ENCODE measurements at regions not wholly inside any gene's neighbourhood (a gene's known extent, or its start where the extent isn't known, plus 50 kb on each side); places are given as distances from the start of the nearest gene placed in this dataset.

DNA sequence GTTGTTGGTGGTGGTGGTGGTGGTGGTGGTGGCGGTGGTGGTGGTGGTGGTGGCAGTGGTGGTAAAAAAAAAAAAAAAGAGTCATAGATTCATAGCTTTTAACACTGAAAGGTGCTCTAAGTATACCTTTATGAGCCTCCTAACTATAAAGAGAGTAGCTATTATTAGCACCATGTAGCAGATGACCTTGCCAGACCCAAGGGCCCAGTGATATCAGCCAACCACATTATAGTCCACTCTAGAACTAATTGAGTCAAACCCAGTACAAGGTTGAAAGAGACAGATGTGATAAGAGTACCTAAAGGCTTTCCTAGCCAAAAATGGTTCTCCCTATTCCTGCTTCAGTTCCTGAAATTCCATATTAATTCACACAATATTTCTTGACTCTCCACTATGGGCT lies 245.3 kb downstream of the HACE1 start:
- DNase-seq = no peak

DNA sequence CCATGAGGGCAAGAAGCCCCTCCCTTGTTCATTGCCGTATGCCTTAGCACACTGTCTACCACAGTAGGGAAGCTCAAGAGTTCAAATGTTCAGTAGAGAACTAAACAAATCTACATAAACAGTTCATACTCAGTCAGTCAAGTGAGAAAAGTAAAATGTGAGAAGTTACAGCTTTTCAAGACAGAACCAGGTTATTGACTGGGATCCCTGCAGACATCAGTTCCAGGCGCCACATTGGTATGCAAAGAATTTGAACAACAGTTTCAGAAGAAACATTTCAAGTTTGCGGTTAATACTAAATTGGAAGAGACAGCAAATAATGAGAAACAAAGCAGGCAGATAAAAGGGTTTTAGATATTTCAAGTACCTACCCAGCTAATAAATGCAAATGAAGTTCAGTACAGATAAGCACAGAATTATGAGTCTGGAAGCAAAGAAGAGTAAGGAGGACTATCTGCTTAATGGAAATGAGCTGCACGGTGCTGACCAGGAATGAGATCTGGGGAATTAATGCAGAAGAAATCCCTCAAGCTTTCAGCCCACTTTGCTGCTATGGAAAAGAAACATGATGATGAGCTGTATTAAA lies 246.2 kb downstream of the HACE1 start:
- no peak for DNase-seq

GRCh38 chr6:104612541-104612940 lies 247.2 kb downstream of the HACE1 start:
- no peak for DNase-seq

- DNase-seq = no peak
These were observed 251.6 kb downstream of the HACE1 start for GRCh38 chr6:104608101-104608500.

DNA sequence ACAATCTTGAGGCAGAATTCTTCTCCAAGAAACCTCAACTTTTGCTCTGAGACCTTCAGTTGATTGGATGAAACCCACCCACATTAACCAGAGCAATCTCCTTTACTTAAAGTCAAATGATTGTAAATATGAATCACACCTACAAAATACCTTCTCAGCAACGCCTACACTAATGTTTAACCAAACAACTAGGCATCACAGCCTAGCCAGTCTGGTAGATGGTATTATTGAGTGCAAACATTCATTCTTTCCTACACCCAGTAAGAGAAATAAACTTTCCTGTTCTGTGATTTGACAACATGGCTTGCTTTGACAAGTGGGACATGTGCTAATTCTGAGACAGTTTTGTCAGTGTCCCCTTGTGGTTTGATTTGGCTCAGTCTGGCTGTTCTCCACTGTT lies 252.2 kb downstream of the HACE1 start:
- DNase-seq = no peak

DNA sequence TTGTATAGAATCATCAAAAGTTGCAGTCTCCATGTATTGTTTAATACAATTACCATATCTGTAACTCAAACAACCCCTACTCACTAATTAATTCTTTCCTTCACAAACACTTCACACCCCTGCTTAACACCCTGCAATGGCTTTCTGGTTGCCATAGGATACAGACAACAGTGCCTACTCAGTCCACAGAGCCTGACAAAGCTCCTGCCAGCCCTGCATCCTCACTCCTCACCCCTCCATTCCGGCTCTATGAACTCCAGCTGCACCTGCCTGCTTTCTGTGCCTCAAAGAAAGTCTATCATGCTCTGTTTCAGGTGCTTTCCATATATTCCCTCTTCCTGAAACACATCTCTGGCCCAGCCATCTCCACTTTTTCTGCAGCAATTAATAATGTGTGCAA lies 253.4 kb downstream of the HACE1 start:
- DNase-seq = no peak

DNA sequence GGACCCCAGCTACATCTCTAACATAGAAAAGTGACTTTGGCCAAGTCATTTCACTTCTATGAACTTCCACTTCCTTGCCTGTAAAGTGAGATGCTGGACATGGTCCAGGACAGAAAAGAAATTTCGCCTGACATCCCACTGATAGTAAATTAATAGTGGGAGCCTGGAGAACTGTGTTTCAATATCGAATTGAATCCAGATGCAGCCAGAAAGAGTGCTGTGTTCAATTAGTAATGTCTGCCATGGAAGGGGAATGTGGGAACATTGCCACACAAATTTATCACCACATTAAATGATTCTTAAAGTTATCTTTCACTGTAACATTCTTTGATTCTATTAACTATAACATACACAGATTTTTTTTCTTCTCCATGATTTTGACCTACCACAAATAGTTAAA lies 255.0 kb downstream of the HACE1 start:
- no peak for DNase-seq

DNA sequence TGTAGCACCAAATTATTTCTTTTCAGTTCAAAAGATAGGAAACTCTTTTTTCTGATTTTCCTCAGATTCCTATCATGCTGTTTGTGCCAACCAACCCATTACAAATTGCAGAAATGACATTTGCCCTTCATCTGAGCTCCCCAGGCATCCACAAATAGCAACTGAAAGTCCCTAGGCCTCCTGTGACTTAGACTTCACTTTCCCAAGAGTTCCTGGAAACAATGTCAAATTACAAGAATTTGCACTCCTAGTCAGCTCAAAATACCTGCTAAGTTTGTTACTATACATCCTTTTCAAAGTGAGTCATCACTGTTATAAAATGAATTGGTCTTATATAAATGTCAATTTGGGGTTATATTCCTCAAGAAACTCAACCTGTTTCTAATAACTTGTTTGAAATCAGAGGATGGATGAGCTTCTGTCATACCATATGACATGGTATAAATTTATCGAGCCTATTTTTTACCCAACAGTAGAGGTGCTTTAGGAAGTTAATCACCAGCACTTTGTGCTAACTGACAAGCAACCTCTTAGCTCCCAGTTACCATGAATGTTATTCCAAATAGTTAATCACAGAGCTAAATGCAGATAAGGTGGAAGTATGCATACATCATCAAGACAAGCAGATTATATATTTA lies 256.5 kb downstream of the HACE1 start:
- DNase-seq = no peak

DNA sequence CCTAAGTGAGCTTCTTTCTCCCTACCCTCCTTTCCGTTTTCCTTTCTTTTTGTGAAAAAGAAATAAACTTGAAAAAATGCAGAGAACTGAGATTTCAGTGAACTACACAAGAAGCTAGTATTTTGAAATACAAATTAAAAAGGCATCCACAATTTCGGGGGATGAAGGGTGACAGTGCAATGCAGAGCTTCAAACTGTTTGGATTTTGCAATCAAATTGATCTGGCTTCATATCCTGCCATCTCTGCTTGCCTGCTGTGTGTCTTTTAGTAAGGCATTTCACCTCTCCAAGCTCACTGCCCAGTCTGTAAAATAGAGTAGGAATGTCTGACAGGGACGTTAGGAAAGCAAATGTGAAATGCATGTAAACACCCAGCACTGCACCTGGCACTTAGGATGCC lies 258.0 kb downstream of the HACE1 start:
- no peak for DNase-seq

DNA sequence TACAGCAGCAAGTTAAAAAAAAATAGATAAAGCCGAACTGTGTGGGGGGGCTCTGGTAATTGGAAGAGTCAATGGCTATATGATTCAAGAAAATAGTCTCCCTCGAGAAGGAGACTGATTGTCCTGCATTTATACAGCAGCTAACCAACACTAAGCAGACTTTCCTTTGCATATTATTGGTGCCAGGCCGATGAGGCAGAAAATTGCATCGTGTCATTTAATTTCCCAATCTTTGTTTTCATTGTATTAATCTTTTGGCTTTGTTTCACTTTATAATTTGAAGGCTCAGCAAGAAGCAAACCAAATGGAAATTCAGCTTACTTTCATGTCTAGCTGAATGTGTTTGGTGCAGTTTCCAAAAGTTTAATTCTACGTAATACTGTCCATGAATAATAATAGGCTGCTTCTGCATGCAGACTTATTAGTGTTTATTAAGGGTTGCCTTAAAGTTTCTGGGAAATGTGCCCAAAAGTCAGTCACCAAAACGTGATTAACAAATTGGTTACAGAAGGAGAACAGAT lies 258.5 kb downstream of the HACE1 start:
- no peak for DNase-seq

- DNase-seq = no peak
These were observed 259.1 kb downstream of the HACE1 start for GRCh38 chr6:104600639-104600931.

GRCh38 chr6:104599821-104600638 lies 259.7 kb downstream of the HACE1 start:
- no peak for DNase-seq

DNA sequence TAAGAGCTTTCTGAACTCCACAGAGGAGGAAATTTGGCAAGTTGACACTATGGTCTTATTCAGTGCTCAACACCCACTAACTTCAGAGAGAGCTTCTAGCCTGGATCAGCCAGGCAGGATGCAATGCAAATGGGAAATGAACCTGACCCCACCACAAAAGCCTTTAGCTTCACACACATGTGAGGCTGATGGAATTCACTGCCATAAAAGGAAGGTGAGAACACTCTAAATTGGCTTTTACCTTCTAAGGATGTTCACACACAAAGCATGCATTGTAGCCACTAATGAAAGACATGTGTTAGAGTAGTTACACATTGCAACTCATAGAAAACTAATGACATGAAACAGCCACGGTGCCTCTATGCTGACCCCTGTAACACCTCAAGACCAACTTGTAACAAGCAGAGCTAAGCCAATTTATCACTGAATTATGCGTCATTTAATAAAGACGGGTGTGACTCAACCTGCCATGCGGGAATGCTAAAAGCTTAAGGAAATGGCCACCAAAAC lies 262.1 kb downstream of the HACE1 start:
- no peak for DNase-seq

DNA sequence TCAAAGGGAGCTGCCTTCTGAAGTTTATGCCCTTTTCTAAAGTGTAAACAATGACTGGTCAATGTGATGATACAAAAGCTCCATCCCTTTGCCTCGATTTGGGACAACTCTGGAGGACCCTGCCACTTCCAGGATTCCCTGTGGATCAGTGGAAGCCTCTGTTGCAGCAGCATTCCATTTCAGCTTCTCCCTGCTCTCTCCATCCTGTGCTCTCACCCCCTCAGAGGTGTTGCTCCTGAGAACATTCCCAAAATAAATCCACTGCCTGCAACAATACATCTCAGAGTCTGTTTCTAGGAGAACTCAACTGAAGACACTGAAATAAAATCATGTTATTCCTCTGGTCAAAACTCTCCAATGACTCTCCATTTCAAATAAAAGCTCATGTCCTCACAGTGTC lies 263.6 kb downstream of the HACE1 start:
- DNase-seq = no peak

DNA sequence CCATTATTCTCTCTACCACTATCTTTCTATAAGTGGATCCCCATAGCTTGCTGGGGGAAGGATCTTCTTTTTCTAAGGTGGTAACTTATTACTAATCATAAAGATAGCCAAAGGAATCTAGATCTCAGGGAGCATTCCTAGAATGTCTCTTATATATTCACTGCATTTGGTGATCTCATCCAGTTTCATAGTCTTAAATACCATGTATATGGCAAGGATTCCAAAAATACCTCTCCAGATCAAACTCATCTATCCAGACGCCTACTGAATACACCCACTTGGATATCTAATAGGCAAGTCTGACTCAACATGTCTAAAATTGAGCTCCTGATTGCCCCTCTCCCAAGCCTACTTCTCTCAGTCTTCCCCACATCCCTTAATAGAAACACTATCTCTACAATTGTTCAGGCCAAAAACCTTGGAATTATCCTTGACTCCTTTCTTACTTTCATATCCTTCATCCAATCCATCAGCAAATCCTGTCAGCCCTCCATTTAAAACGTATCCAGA lies 264.4 kb downstream of the HACE1 start:
- no peak for DNase-seq

- DNase-seq = no peak
These were observed 268.0 kb downstream of the HACE1 start for GRCh38 chr6:104591573-104592334.

DNA sequence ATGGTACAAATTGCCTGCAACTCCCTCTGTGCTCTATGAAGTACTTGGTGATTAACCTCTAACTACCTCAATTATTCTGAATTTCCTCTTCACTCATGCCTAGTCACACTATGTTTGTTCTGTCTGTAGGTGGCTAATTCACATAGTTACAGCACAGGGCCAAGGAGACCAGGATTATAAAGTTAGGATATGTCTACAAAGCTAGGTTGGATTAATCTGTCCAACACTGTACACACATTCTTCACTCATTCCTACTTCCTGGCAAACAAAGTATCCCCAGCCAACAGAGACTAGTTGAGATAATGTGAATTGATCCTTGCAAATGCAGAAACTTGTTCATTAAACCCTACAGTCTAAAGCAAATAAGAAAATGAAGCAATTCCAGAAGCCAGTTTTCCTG lies 269.8 kb downstream of the HACE1 start:
- DNase-seq = no peak

GRCh38 chr6:104585646-104586045 lies 274.1 kb downstream of the HACE1 start:
- no peak for DNase-seq

GRCh38 chr6:104580452-104580851 lies 279.3 kb downstream of the HACE1 start:
- no peak for DNase-seq

DNA sequence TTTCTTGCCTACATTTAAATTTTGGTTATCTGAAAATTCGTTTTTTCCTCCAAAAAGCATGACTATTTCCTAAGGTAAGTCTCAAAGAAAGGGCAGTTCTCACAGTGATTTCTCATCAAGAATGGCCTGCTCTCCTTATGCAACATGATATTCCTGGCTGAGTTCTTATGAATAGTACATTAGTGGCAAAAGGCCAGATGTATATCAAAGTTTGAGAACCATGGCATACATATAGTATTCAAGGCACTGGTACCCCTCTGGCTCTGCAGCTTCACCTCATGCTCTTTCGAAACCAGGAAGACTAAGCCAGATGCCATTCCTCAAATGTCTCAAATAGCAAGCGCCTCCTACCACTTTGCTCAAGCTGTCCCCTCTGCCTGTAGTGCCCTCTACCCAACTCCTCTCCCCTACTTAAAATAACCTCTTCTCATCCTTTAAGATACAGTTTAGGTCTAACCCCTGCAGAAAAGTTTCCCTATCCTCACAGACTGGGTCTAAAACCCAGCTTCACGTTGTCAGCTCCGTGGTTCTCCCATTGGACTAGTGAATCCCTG lies 280.3 kb downstream of the HACE1 start:
- no peak for DNase-seq

DNA sequence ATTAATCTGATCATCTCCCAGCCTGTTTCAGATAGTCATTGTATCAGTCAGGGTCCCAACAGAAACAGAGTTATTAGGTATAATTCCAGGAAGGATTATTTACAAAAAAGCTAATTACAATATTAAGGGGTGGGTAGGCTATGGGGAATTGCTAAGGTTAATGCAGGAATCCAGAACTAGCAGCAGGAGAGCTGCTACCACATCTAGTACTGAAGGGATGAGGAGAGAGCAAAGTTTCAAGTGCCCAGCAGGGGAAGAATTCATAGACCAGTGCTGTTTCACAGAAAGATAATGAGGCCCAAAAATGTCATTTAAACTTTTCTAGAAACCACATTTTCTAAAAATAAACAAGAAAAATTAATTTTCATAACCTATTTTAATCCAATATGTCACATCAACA lies 284.2 kb downstream of the HACE1 start:
- DNase-seq = no peak

DNA sequence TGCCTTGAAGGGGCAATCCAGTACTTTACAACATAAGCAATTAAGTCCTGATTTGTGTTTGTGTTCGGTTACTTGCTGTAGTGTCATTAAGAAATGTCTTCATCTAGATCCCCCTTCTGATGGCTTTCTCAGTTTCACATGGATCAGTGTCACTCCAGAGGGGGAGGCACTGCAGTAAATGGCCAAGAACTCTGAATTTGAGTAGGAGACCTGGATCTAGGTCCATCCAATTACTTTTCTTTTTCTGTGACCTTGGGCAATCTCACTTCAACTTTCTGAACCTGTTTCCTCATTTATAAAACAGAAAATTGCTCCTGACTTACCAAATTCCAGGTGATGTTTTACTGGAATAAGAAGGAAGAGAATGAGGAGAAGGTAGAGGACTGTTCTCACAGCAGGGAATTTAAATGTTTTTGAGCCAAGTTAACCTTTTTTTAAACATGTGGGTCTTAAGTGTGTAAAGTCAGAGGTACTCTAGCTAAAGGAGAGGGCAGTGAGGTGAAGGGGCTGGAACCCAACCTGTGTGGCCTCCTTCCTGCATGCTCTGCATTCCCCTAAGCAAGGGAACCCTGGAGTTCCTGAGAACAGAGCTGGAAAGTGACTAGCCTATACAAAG lies 285.5 kb downstream of the HACE1 start:
- no peak for DNase-seq
